ENCODE measurements at regions not wholly inside any gene's neighbourhood (a gene's known extent, or its start where the extent isn't known, plus 50 kb on each side); places are given as distances from the start of the nearest gene placed in this dataset.

DNA sequence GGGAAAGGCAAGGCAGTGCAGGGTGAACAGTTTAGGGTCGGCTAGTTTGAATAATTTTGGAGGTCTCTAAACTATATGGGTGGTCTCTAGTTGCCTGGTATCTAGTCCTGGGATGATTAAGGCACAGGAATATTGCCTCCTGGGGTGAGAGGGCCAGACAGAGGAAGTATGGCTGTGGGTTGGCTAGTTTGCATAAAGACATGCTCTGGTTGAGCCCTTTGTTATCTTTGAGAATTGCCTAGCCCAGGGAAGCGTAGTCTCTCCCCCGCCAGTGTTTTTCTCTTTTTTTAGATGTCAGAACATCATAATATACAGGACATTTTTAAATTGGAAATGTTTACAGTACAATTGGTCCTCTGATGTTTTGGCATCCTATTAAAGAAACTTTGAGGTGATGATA is 163.5 kb downstream of the PWWP3B start:
- TF ChIP-seq, protein P1, sequence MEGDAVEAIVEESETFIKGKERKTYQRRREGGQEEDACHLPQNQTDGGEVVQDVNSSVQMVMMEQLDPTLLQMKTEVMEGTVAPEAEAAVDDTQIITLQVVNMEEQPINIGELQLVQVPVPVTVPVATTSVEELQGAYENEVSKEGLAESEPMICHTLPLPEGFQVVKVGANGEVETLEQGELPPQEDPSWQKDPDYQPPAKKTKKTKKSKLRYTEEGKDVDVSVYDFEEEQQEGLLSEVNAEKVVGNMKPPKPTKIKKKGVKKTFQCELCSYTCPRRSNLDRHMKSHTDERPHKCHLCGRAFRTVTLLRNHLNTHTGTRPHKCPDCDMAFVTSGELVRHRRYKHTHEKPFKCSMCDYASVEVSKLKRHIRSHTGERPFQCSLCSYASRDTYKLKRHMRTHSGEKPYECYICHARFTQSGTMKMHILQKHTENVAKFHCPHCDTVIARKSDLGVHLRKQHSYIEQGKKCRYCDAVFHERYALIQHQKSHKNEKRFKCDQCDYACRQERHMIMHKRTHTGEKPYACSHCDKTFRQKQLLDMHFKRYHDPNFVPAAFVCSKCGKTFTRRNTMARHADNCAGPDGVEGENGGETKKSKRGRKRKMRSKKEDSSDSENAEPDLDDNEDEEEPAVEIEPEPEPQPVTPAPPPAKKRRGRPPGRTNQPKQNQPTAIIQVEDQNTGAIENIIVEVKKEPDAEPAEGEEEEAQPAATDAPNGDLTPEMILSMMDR (optimal IDR thresholded peaks at IDR 0.05 in 1 of 3, IDR thresholded peaks at IDR 0.05 in 1 of 3, conservative IDR thresholded peaks at IDR 0.05 in 1 of 3; ENCODE audit: extremely low read depth in 1 of 3, insufficient read depth in 2 of 3, low read length in 3 of 3), result no peak
- TF ChIP-seq EZH2 (IDR thresholded peaks at IDR 0.05; ENCODE audit: low read length), result no peak
